ENCODE measurements at regions not wholly inside any gene's neighbourhood (a gene's known extent, or its start where the extent isn't known, plus 50 kb on each side); places are given as distances from the start of the nearest gene placed in this dataset.
A peak's percentile ranks its signal among the peaks of the same experiment; 100 is the strongest.

DNA sequence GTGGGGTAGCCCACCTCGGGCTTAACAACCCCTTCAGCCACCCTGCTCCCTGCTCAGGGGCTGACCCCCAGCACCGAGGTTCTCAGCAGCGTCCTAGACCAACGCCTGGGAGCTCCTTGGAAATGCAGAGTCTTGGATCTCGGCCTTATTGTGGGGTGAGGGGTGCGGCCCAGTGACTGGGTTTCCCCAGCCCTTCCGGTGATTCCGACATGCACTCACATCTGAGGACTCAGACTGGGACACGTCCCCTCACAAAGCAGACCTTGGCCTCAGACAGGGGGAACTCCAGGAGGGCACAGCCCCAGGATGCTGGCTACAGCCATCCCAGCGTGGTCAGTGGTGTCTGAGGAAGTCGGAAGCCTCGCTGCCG, 117.7 kb downstream of the RFLNA start:
- no peak overlapping the region for H3K56ac ChIP-seq (ENCODE audit: extremely low read depth, insufficient read depth, low read length)
- peaks cover 29% of the 10 kb centered on the region for H3K4me1 ChIP-seq (ENCODE audit: control insufficient read depth, insufficient read depth, low read length)
- DNase-seq (no peak), ATAC-seq (ENCODE audit: low read depth) (no peak)
- H3K18ac ChIP-seq (ENCODE audit: low read depth, low read length) = no peak overlapping the region
- H2BK5ac ChIP-seq (ENCODE audit: low read depth, low read length, poor library complexity, severe bottlenecking) = peak overlapping the region; percentile 61
- no peak overlapping the region for H3K4me2 ChIP-seq (ENCODE audit: low read depth, low read length)
- CTCF ChIA-PET = no interaction called here
- no peaks in the 10 kb centered on the region for H3K9me3 ChIP-seq (ENCODE audit: control insufficient read depth, insufficient read depth, low read length)
- 47% methylated on average over 4 of the region's 13 CpGs; no CpG with 5 or more reads in 1 of the 2 experiments for WGBS, 2 experiments (ENCODE audit: extremely low coverage in 2 of 2, insufficient read length in 1 of 2)
- no peak overlapping the region for H3K4me3 ChIP-seq (ENCODE audit: insufficient read depth, low read depth, low read length)
- H2AK5ac ChIP-seq (ENCODE audit: low read depth, low read length) = peak overlapping the region; percentile 83
- H2BK15ac ChIP-seq (ENCODE audit: low read depth, low read length) = 0 out of 3 replicates have a peak overlapping the region, but pooled peaks have one; percentile 50
- no peak overlapping the region for H4K5ac ChIP-seq (ENCODE audit: low read depth, low read length)
- H3K23ac ChIP-seq (ENCODE audit: low read depth, low read length) = 0 out of 2 replicates have a peak overlapping the region, but pooled peaks have one; percentile 12
- H3K9me1 ChIP-seq (ENCODE audit: insufficient read depth, low read length) = peaks cover 10% of the 10 kb centered on the region
- H3K27me3 ChIP-seq (ENCODE audit: control insufficient read depth, insufficient read depth, low read length) = no peaks in the 10 kb centered on the region
- peaks cover 22 to 91% of the 10 kb centered on the region in 2 experiments for H3K79me1 ChIP-seq (ENCODE audit: low read depth in 1 of 2, low read length in 2 of 2)
- H4K8ac ChIP-seq (ENCODE audit: low read depth in 2 of 2, low read length in 2 of 2) = peak overlapping the region in 1 of 2 experiments; percentile 82; a peak in 1 of 4 replicates
- intact Hi-C loops (cut with micrococcal nuclease) (no loop called here), in situ Hi-C loops (cut with MboI; ENCODE audit: low sequenced_read_pairs) (no loop called here), dilution Hi-C loops (cut with HindIII; ENCODE audit: low sequenced_read_pairs, unreplicated experiment) (no loop called here)
- peak overlapping the region; percentile 78 for H4K91ac ChIP-seq (ENCODE audit: insufficient read depth, low read depth, low read length)
- peak overlapping the region; percentile 19; the same call in 1 of the 2 replicates for H2BK120ac ChIP-seq (ENCODE audit: low read depth, low read length)
- peaks cover 9% of the 10 kb centered on the region for H4K20me1 ChIP-seq (ENCODE audit: insufficient read depth, low read length)
- H3K4ac ChIP-seq (ENCODE audit: low read depth, low read length) = peak overlapping the region; percentile 78; the same call in 1 of the 2 replicates
- no peak overlapping the region for H2BK20ac ChIP-seq (ENCODE audit: low read depth, low read length)
- POLR2A ChIA-PET (ENCODE audit: unreplicated experiment) = no interaction called here
- H3K9ac ChIP-seq (ENCODE audit: low read depth, low read length) = no peak overlapping the region
- H2AFZ ChIP-seq (replicated peaks; ENCODE audit: low read length, poor library complexity) = no peak overlapping the region
- 0 out of 2 replicates have a peak overlapping the region, but pooled peaks have one; percentile 29 for H3K14ac ChIP-seq (replicated peaks; ENCODE audit: low read depth, low read length)
- BruUV-seq (replicated peaks) = no TSS peak
- TF ChIP-seq MAFK (IDR thresholded peaks at IDR 0.05; ENCODE audit: low read depth, low read length) (no peak), BHLHE40 (IDR thresholded peaks at IDR 0.05; ENCODE audit: low read depth, low read length) (no peak), NFE2L2 (IDR thresholded peaks at IDR 0.05; ENCODE audit: low read depth, low read length) (no peak), FOS (IDR thresholded peaks at IDR 0.05; ENCODE audit: low read depth, low read length) (no peak), MAZ (IDR thresholded peaks at IDR 0.05; ENCODE audit: borderline replicate concordance, low read depth, low read length) (no peak), SMC3 (IDR thresholded peaks at IDR 0.05; ENCODE audit: low read depth, low read length) (no peak)
- TF ChIP-seq, protein P1, sequence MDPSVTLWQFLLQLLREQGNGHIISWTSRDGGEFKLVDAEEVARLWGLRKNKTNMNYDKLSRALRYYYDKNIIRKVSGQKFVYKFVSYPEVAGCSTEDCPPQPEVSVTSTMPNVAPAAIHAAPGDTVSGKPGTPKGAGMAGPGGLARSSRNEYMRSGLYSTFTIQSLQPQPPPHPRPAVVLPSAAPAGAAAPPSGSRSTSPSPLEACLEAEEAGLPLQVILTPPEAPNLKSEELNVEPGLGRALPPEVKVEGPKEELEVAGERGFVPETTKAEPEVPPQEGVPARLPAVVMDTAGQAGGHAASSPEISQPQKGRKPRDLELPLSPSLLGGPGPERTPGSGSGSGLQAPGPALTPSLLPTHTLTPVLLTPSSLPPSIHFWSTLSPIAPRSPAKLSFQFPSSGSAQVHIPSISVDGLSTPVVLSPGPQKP (IDR thresholded peaks at IDR 0.05; ENCODE audit: borderline replicate concordance, low read depth, low read length) = no peak
- TF ChIP-seq, protein P2, sequence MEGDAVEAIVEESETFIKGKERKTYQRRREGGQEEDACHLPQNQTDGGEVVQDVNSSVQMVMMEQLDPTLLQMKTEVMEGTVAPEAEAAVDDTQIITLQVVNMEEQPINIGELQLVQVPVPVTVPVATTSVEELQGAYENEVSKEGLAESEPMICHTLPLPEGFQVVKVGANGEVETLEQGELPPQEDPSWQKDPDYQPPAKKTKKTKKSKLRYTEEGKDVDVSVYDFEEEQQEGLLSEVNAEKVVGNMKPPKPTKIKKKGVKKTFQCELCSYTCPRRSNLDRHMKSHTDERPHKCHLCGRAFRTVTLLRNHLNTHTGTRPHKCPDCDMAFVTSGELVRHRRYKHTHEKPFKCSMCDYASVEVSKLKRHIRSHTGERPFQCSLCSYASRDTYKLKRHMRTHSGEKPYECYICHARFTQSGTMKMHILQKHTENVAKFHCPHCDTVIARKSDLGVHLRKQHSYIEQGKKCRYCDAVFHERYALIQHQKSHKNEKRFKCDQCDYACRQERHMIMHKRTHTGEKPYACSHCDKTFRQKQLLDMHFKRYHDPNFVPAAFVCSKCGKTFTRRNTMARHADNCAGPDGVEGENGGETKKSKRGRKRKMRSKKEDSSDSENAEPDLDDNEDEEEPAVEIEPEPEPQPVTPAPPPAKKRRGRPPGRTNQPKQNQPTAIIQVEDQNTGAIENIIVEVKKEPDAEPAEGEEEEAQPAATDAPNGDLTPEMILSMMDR (conservative IDR thresholded peaks at IDR 0.05; ENCODE audit: low read depth, low read length) = no peak
- TF ChIP-seq, protein P3, sequence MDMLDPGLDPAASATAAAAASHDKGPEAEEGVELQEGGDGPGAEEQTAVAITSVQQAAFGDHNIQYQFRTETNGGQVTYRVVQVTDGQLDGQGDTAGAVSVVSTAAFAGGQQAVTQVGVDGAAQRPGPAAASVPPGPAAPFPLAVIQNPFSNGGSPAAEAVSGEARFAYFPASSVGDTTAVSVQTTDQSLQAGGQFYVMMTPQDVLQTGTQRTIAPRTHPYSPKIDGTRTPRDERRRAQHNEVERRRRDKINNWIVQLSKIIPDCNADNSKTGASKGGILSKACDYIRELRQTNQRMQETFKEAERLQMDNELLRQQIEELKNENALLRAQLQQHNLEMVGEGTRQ (IDR thresholded peaks at IDR 0.05; ENCODE audit: low read depth, low read length) = no peak
- H2AK9ac ChIP-seq (replicated peaks; ENCODE audit: low read depth, low read length, poor library complexity) = peak overlapping the region; percentile 87
- peaks cover 27% of the 10 kb centered on the region; the same call in 1 of the 2 replicates for H3K36me3 ChIP-seq (ENCODE audit: control insufficient read depth, insufficient read depth, low read length)
- H3K27ac ChIP-seq (ENCODE audit: insufficient read depth, low read length) = 0 out of 2 replicates have a peak overlapping the region, but pooled peaks have one; percentile 1

All from IMR-90 (cell line).